ENCODE measurements at regions not wholly inside any gene's neighbourhood (a gene's known extent, or its start where the extent isn't known, plus 50 kb on each side); places are given as distances from the start of the nearest gene placed in this dataset.
"Not testable (repeated sequence)": the region's sequence is repeated elsewhere in the genome, so short reads cannot be mapped to it uniquely, and the experiment has no call there.

GRCh38 chr2:185393091-185393490 lies 345.5 kb upstream of the FSIP2 start:
- no peak for DNase-seq

- DNase-seq, result no peak
These were observed 336.1 kb upstream of the FSIP2 start for GRCh38 chr2:185402474-185402873.

GRCh38 chr2:185404578-185404977 lies 334.0 kb upstream of the FSIP2 start:
- DNase-seq, result no peak

GRCh38 chr2:185417111-185417510 lies 321.5 kb upstream of the FSIP2 start:
- DNase-seq, result no peak

GRCh38 chr2:185417688-185418087 lies 320.9 kb upstream of the FSIP2 start:
- no peak for DNase-seq

- peak; percentile 7 for DNase-seq
These were observed 313.5 kb upstream of the FSIP2 start for GRCh38 chr2:185424958-185425629.

- no peak for DNase-seq
These were observed 310.6 kb upstream of the FSIP2 start for GRCh38 chr2:185428000-185428399.

- no peak for DNase-seq
These were observed 304.8 kb upstream of the FSIP2 start for GRCh38 chr2:185433824-185434223.

GRCh38 chr2:185436787-185437372 lies 301.7 kb upstream of the FSIP2 start:
- DNase-seq, result no peak

- no peak for DNase-seq
These were observed 297.1 kb upstream of the FSIP2 start for GRCh38 chr2:185441486-185442005.

GRCh38 chr2:185456517-185456916 lies 282.1 kb upstream of the FSIP2 start:
- DNase-seq, result no peak

- DNase-seq, result no peak
These were observed 275.1 kb upstream of the FSIP2 start for GRCh38 chr2:185463481-185463880.

GRCh38 chr2:185466915-185467314 lies 271.7 kb upstream of the FSIP2 start:
- DNase-seq, result no peak

GRCh38 chr2:185471441-185471840 lies 267.2 kb upstream of the FSIP2 start:
- no peak for DNase-seq

GRCh38 chr2:185472574-185472973 lies 266.0 kb upstream of the FSIP2 start:
- no peak for DNase-seq

GRCh38 chr2:185473838-185474237 lies 264.8 kb upstream of the FSIP2 start:
- DNase-seq, result no peak

GRCh38 chr2:185475914-185476313 lies 262.7 kb upstream of the FSIP2 start:
- no peak for DNase-seq

GRCh38 chr2:185477452-185477851 lies 261.2 kb upstream of the FSIP2 start:
- DNase-seq, result no peak

- DNase-seq, result no peak
These were observed 254.0 kb upstream of the FSIP2 start for GRCh38 chr2:185484602-185485001.

GRCh38 chr2:185502351-185502750 lies 236.3 kb upstream of the FSIP2 start:
- DNase-seq, result no peak

GRCh38 chr2:185507719-185508118 lies 230.9 kb upstream of the FSIP2 start:
- DNase-seq, result no peak

- no peak for DNase-seq
These were observed 228.5 kb upstream of the FSIP2 start for GRCh38 chr2:185510060-185510459.

GRCh38 chr2:185511925-185512324 lies 226.7 kb upstream of the FSIP2 start:
- no peak for DNase-seq

- no peak for DNase-seq
These were observed 216.1 kb upstream of the FSIP2 start for GRCh38 chr2:185522472-185522871.

GRCh38 chr2:185524242-185524641 lies 214.4 kb upstream of the FSIP2 start:
- not testable (repeated sequence) for DNase-seq
